Loucy (cell line): ENCODE measurements at regions not wholly inside any gene's neighbourhood (a gene's known extent, or its start where the extent isn't known, plus 50 kb on each side); places are given as distances from the start of the nearest gene placed in this dataset.

Source experiments
- EZH2phosphoT487 ChIP-seq: fragments of 200-600 bp; IDR thresholded peaks from 2 replicates; pipeline ENCODE4 v1.6.1; 2018; ENCODE audit warnings: antibody characterized with exemption, mild to moderate bottlenecking, moderate library complexity, borderline replicate concordance
- TF ChIP-seq, protein P1 (sequence below): fragments of 200-600 bp; sonication (generic); conservative IDR thresholded peaks from 2 replicates; pipeline ENCODE4 v1.5.1; 2014; ENCODE audit warnings: mild to moderate bottlenecking, antibody characterized with exemption, low read length

DNA sequence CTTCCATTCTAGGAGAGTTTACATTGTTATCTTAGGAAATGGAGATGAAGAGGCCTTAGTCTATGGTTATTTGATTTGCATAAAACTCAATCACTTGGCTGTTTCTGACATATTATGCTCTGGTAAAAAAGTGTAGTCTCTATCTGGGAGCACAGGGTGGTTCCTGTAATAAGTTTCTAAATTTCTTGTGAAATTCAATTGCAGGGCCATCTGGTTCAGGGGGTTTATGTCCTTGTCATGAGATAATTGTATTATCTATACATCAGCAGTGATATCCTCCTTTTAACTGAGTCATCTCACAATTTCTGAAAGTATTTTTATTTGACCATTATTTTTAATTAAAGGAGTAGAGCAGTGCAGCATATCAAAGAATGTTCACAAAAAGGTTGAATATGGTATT lies 203.3 kb downstream of the MFSD1 start:
- TF ChIP-seq, protein P1, sequence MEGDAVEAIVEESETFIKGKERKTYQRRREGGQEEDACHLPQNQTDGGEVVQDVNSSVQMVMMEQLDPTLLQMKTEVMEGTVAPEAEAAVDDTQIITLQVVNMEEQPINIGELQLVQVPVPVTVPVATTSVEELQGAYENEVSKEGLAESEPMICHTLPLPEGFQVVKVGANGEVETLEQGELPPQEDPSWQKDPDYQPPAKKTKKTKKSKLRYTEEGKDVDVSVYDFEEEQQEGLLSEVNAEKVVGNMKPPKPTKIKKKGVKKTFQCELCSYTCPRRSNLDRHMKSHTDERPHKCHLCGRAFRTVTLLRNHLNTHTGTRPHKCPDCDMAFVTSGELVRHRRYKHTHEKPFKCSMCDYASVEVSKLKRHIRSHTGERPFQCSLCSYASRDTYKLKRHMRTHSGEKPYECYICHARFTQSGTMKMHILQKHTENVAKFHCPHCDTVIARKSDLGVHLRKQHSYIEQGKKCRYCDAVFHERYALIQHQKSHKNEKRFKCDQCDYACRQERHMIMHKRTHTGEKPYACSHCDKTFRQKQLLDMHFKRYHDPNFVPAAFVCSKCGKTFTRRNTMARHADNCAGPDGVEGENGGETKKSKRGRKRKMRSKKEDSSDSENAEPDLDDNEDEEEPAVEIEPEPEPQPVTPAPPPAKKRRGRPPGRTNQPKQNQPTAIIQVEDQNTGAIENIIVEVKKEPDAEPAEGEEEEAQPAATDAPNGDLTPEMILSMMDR, result no peak
- TF ChIP-seq EZH2phosphoT487, result no peak
